AG04450 (cell line): ENCODE measurements at regions not wholly inside any gene's neighbourhood (a gene's known extent, or its start where the extent isn't known, plus 50 kb on each side); places are given as distances from the start of the nearest gene placed in this dataset.

Source experiments
- CTCF ChIA-PET: fragments of 300-600, 350-600 bp; formaldehyde crosslinking; extraction: SDS; loops from one replicate; lab custom pipeline; 2022; ENCODE audit warnings: antibody characterized with exemption, inconsistent platforms; lab: Charles Lee
- POLR2A ChIA-PET: fragments of 350-600 bp; formaldehyde crosslinking; extraction: SDS; loops from one replicate; lab custom pipeline; 2021; ENCODE audit warnings: antibody characterized with exemption, inconsistent platforms; lab: Yijun Ruan, JAX
- DNase-seq: peaks from one replicate; pipeline ENCODE4 v3.0.0-alpha.2; 2011; ENCODE audit warnings: low read depth, low spot score
- H3K27ac ChIP-seq: one replicate; pipeline ENCODE4 v1.5.1; 2012; ENCODE audit warnings: low read depth, low read length, control low read depth
- H3K27me3 ChIP-seq: one replicate; pipeline ENCODE4 v1.6.0; 2012; ENCODE audit warnings: low read length; ENCODE audit not compliant: control insufficient read depth, insufficient read depth
- H3K4me3 ChIP-seq: 2 replicates; pipeline ENCODE4 v1.5.1; 2011; ENCODE audit warnings: mild to moderate bottlenecking, low read depth, low read length, control low read depth
- H3K9me3 ChIP-seq: 2 replicates; pipeline ENCODE4 v1.5.1; 2012; ENCODE audit warnings: low read length; ENCODE audit not compliant: control insufficient read depth, insufficient read depth
- TF ChIP-seq, protein P1 (sequence below): IDR thresholded peaks from 2 replicates; pipeline ENCODE4 v1.5.1; 2011; ENCODE audit warnings: low read depth, low read length, control low read depth, inconsistent platforms

DNA sequence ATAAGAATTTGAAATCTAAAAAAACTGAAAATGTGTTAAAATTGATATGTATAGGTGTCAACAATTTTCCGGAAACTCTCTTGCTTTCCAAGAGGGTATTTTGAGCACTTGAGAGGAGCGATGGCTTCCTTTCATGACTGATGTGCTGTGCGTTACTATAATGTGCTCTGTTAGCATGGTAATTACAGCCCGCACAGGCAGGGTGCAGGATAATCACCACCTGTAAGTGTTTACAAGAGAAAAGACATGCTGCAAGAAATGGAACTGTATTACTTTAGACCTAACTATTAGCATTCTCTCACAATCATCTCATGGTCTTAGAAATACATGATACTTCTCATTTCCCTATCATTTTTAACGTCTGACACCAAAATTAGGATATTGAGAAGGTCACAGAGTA lies 92.4 kb upstream of the ADARB2 start:
- Histone ChIP-seq H3K27ac (no peak overlapping the region), H3K27me3 (no peaks in the 10 kb centered on the region), H3K4me3 (no peak overlapping the region), H3K9me3 (peaks cover 39% of the 10 kb centered on the region)
- DNase-seq: no peak
- ChIA-PET POLR2A (no interaction called here), CTCF (no interaction called here)
- TF ChIP-seq, protein P1, sequence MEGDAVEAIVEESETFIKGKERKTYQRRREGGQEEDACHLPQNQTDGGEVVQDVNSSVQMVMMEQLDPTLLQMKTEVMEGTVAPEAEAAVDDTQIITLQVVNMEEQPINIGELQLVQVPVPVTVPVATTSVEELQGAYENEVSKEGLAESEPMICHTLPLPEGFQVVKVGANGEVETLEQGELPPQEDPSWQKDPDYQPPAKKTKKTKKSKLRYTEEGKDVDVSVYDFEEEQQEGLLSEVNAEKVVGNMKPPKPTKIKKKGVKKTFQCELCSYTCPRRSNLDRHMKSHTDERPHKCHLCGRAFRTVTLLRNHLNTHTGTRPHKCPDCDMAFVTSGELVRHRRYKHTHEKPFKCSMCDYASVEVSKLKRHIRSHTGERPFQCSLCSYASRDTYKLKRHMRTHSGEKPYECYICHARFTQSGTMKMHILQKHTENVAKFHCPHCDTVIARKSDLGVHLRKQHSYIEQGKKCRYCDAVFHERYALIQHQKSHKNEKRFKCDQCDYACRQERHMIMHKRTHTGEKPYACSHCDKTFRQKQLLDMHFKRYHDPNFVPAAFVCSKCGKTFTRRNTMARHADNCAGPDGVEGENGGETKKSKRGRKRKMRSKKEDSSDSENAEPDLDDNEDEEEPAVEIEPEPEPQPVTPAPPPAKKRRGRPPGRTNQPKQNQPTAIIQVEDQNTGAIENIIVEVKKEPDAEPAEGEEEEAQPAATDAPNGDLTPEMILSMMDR: no peak

DNA sequence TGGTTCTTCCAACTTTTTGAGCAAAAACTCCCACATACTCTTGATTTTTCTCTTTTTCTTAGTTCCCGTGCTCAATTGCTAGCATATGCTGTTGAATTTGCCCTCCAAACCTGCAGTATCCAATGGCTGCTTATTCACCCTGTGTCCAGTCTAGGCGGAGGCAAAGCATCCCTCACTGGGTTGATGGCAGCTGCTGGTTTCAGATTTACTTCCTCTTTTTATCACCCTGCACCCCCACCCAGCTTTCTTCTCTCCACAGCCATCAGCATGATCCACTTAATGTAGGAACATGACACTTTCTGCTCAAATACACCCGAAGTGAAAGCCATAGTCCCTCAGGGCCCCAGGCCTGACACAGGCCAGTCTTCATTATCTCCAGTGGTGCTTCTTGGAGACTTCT lies 87.6 kb upstream of the ADARB2 start:
- TF ChIP-seq, protein P1: no peak
- Histone ChIP-seq H3K27ac (no peak overlapping the region), H3K27me3 (no peaks in the 10 kb centered on the region), H3K4me3 (no peak overlapping the region), H3K9me3 (peaks cover 22% of the 10 kb centered on the region)
- POLR2A ChIA-PET: no interaction called here
- no peak for DNase-seq
- CTCF ChIA-PET: no interaction called here

DNA sequence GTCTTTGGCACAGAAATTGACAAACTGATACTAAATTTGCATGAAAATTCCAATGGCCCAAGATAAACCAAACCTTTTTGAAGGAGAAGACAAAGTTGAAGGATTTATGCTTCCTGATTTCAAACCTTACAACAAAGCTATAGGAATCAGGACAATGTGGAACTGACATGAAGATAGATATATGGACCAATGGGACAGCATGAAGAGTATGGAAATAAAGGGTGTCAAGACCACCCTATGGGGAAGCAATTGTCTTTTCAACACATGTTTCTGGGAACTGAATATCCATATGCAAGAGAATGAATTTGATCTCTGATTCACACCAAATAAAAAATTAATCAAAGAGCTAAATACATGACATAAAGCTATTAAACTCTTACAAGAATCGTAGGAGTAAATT lies 77.2 kb upstream of the ADARB2 start:
- no peak for DNase-seq
- Histone ChIP-seq H3K27me3 (no peaks in the 10 kb centered on the region), H3K9me3 (peaks cover 7% of the 10 kb centered on the region), H3K4me3 (no peak overlapping the region), H3K27ac (no peak overlapping the region)
- TF ChIP-seq, protein P1: no peak
- CTCF ChIA-PET: no interaction called here
- POLR2A ChIA-PET: no interaction called here

DNA sequence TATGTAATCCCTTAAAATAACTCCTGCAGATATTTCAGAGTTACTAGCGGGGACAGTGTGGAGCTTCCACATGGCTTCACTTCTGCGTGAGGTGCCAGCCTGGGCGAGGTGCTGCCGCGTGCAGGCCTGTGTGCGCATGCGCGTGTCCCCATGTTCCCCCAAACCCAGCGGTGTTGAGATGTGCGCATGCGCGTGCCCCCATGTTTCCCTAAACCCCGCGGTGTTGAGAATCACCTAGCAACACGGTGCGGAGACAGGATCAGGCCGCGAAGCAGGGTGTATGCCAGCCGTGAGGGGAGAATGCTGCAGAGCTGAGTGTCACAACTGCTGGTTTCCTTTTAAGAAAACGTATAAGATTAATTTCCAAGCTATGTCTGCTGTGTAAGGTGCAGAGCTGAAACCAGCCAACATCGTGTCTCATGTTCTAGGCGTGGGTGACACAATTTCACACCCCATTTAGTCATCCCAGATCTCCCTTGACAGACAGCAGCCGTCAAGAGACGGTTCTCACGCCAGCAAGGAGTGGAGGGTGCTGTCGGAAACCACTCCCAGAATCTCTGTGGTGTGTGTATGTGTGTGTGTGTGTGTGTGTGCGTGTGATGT lies 71.9 kb upstream of the ADARB2 start:
- Histone ChIP-seq H3K4me3 (no peak overlapping the region), H3K27ac (no peak overlapping the region), H3K9me3 (peaks cover 45% of the 10 kb centered on the region), H3K27me3 (no peaks in the 10 kb centered on the region)
- POLR2A ChIA-PET: no interaction called here
- CTCF ChIA-PET: no interaction called here
- no peak for DNase-seq
- TF ChIP-seq, protein P1: no peak

DNA sequence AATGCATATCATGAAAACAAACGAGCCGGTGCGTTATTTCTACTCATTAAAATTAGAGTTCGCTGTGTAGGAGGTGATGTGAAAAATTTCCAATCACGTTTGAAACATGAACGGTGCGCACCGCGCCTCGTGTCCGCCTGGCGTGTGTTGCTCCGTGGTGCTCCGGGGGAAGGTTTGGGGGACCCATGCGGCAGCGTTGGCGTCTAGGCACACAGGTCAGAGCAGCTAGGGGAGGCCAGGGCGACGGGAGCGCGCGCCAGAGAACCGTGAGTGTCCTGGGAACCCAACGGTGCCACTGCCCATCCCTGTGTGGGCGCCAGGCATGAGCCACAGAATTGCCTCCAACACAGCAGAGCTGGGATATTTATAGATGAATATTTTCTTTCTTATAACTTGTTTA lies 70.6 kb upstream of the ADARB2 start:
- Histone ChIP-seq H3K4me3 (no peak overlapping the region), H3K9me3 (peaks cover 57% of the 10 kb centered on the region), H3K27me3 (no peaks in the 10 kb centered on the region), H3K27ac (no peak overlapping the region)
- TF ChIP-seq, protein P1: no peak
- CTCF ChIA-PET: no interaction called here
- DNase-seq: no peak
- POLR2A ChIA-PET: no interaction called here
